NCI-H460 (cell line): ENCODE measurements at regions not wholly inside any gene's neighbourhood (a gene's known extent, or its start where the extent isn't known, plus 50 kb on each side); places are given as distances from the start of the nearest gene placed in this dataset.

ENCODE experiments used
- DNase-seq: peaks from one replicate; pipeline ENCODE4 v3.0.0-alpha.2; 2016; ENCODE audit warnings: low read depth; ENCODE audit errors: extremely low read depth

DNA sequence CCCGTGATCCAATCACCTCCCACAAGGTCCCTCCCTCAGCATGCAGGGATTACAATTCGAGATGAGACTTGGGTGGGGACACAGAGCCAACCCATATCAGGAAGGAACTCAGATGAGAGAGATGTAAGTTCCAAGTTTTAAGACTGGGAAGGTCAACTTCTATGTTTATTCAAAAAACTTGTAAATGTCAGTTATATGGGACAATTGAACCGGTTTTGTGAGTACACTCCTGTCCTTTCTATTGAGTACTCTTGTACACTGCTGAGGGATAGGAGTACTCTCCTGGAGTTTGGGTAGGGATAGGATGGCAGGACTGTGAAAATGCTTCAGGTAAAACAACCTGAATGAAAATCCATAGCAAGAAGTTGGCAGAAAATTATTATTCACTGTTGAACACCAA is 239.1 kb downstream of the ZNF674 start:
- DNase-seq = no peak

DNA sequence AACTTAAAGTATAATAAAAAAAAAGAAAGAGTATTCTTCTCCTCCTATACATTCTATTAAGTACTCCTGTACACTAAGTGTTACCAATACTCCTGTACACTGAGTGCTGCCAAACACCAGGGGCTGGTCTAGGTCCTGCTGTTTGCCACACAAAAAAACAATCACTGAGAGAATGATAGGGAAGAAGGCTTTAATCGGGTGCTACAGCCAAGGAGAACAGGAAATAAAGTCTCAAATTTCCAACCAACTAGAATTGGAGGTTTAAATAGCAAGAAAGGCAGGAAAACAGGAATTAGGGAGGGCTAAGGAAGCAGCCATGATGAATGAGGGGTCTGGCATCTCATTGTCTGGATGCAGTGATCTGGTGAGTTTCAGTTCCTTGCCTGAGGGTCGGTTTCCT is 239.8 kb downstream of the ZNF674 start:
- DNase-seq = no peak

DNA sequence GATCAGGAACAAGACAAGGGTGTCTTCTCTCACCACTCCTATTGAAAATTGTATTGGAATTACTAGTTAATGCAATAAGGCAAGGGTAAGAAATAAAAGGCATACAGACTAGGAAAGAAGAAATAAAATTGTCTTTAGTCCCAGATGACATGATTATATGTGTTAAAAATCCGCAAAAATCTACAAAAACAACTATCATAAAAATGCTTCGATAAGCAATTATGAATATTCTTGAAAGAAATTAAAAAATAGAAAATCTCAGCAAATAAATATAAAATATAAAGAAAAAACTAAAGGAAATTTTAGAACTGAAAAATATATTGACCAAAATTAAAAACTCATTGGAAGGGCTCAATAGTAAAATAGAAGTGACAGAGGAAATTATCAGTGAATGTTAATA is 243.3 kb downstream of the ZNF674 start:
- DNase-seq = no peak

DNA sequence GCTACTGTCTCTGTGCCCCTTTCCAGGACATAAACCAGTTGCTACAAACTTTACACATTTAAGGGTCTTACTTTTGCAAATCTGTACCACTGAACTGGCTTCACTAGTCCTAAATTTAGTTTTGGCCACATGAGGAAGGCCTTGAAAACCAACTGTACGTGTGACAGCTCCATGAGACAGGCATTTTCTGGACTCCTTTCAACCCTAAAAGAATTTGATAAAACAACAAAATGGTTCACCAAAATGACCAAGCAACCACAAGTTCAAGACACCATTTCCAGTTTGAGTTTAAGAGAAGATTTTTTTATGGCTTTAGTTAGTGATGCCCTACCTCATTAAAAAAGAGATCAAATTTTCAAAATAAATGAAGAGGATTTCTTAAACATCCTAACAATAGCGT is 246.4 kb downstream of the ZNF674 start:
- no peak for DNase-seq

DNA sequence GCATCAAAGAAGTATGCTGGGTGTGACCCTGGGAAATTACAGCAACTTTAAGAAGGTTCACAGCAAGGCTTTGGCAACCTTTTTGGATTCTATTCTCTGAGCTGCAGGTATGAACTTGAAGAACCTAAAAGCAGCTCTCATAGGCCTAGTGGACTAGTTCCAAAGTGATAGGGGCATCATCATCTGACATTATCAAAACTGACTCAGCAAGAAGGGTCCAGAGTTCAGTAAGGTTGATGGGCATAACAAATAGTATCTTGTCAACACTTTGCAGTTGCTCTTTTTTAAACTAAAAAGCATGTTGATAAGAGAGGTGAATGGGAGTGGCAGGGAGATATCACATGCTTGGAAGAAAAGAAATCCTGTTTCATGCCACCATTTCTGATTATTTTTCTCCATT is 249.3 kb downstream of the ZNF674 start:
- DNase-seq = no peak

DNA sequence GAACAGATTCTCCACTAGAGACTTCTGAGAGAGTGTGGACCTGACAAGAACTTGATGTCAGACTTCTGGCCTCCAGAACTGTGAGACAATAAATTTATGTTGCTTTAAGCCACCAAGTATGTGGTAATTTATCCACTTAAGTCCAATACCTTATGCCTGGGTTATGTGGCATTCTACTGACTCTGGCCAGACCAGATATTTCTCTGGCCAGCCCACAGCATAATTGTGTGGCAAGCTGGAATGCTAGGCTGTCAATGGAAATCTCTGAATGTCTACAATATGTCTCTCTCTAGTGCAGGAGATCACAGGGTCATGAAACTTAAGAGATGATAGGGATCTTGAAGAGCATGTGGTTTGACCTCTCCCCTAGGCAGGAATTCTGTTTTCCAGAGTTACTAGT is 251.0 kb downstream of the ZNF674 start:
- no peak for DNase-seq

DNA sequence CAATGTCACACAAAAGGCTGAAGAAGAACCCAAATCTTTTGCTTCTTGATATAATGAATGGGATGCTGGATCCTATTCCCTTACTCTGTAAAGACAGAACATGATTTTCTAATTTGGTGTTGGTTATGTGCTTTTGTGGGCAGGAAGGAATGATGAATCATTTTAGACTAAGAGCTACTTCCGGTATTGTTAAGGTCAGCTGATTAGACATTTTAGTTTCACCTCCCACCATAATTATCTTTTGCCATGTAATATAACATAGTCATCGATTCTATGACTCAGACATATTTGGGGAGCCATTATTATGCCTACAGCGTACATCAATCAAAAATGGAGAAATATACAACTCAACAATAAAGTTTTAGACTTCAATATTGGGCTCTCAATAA is 265.3 kb downstream of the ZNF674 start:
- no peak for DNase-seq

DNA sequence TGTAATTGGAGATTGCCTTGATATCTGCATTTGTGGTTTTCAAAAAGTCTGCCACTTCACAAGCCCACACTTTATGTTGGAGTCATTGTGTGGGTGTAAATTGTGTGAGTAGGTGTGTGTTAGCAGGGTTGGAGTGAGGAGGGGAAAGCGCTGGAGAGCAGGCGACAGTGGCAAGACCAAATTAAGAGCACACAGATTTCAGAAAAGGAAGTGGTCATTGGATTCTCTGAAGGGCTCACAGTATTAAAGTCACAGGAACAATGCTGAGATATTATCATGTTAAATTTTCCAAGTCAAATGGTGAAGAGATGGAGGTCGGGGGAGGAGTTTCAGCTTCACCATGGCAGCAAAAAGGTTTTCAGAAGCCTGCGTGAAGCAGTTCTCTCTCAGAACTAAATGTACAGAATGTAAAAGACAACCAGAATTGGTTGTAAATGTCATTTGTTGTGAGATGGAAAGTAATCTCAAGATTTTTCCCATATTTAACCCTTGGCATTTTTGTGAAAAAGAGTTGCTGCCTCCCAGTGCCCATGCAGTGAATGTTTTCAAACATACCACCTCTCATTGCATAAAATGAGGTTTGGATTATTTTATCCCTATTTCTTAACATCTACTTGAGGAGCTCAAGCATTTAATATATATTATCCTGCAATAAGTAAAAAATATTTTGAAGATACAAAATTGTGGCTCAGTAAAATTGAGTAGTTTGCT is 265.9 kb downstream of the ZNF674 start:
- no peak for DNase-seq

DNA sequence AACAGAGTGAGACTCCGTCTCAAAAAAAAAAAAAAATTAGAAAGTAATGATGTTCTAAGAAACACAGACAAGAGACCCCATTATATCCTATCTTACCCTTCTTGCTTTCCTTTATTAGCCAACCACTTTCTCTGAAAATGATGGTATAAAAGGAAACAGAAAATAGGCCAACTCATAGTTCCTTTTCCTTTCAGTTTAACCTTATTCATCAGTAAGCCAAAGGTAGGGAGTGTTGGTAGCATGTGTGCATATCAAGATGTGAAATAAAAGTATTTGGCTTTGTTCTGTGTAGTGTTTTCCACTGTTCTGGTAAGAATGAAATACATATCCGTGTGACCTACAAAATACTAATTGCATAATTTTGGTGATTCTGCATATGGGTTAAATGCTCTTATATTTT is 266.6 kb downstream of the ZNF674 start:
- no peak for DNase-seq

DNA sequence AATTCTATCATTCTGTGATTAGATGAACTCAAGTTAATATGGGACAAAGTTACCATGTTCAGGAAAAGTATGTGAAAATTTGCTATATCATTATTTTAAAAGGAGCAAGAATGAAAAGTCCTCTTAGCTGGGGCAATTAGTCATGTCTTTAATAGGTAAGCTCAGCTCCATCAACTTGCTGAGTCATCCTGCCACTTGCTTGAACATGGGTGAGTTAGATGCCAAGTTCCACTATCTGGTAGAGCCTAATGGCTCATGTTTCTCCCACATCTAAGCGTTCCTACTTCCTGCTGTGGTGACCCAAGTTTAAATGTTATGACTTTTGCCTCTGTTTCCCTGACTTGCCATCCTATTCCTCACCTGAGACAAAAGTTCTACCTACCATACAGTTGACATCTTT is 276.8 kb downstream of the ZNF674 start:
- DNase-seq = peak; percentile 56

DNA sequence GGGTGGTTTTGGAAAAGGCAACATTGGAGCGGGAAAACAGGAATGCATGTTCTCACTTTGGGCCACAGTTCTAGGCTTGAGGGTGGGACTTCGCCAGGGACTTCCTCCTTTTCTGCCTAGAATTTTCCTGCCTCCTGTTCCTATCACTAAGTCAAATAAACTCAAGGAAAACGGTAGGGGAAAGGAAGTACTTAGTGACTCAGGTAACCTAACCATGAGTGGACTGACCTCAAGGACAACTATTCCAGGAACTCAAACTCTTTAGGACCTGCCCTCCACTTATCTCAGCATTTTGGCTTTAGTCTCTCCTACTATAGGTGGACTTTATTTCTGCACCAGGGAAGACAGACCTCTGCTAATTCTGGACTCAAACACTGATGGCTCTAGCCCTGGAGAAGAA is 281.7 kb downstream of the ZNF674 start:
- no peak for DNase-seq

DNA sequence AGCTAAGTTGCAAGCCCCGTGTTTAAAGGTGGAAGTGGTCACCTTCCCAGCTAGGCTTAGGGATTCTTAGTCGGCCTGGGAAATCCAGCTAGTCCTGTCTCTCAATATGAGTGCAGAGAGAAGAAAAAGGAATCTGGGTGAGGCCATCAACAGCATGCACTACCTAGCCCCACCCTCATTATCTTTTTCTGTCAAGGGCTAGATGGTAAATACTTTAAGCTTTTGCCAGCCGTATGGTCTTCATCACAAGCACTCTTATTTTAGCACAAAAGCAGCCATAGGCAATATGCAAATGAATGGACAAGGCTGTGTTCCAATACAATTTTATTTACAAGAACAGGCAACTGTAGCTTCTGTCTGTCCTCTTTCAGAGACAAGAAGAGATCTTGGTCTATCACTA is 282.9 kb downstream of the ZNF674 start:
- no peak for DNase-seq

DNA sequence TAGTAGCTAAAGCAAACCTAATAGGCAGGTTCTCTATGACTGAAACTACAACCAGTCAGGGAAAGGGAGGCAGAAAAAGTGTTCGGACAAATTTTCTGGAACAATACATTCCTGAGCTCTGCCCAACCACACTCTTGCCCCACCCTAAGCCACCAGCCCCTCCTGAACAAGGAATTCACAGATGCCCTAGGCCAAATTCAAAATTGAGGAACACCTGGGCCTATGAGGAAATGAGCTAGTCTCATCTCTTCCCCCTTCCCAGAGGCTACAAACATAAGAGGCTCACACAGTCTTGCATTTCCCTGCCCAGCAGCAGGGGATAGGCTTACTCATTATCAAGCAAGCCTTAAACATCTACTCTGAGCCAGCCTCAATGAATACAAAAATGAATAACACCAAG is 284.7 kb downstream of the ZNF674 start:
- DNase-seq = no peak

DNA sequence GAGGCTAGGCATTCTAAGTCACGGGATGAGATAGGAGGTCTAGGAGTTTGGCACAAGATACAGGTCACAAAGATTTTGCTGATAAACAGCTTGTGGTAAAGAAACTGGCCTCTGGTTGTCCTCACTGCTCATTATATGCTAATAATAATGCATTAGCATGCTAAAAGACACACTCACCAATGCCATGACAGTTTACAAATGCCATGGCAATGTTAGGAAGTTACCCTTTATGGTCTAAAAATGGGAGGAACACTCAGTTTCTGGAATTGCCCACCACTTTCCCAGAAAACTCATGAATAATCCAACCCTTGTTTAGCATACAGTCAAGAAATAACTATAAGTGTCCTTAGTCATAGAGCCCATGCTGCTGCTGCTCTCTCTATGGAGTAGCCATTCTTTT is 286.9 kb downstream of the ZNF674 start:
- no peak for DNase-seq

DNA sequence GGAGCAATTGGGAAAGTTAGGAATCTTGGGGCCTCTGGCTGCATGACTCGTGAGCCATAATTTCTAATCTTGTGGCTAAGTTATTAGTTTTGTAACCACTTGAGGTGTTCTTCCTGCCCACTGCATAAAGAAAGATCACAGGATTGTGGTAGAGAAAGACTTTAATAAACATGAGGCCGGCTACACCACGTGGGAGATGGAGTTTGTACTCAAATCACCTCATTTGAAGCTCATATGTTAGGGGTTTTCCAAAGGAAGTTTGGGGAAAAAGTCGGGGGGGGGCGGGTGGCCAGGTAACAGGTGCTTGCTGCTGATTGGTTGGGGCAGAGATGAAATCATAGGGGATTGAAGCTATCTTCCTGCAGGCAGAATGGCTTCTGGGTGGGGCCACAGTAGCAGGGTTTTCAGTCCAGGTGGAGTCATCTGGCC is 287.8 kb downstream of the ZNF674 start:
- no peak for DNase-seq

DNA sequence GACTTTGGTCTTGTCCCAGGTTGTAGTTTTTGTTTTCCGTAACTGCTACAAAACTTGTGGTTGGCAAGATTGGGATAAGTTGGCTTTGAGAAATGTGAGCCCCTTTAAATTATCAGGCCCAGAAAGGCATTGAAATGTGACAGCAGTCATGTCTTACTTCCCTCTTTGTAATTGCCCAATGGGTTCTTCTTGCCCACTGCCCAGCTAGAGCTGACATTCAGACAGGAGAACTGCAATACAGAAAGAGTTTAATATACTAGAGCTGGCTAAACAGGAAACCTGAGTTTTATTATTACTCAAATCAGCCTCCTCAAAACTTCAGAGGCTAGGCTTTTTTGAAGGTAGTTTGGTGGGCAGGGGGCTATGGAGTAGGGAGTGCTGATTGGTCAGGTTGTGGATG is 288.3 kb downstream of the ZNF674 start:
- no peak for DNase-seq

DNA sequence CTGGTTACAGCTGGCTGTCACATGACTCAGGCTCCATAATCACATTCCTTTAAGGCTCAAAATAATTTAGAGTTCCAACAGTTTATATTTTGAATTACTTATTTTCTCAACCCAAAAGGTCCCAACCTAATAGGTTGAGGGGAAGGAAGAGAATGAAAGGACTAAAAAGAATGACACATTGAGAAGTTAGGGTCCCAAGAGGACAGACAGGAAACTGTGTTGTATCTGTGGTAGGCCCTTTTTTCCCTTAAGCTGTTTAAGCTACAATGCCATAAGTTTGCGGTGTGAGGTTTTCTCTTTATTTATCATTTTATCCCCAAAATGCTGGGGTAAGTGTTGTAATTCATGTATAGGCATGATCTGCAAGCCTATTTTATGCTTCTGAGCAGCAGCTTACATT is 290.2 kb downstream of the ZNF674 start:
- DNase-seq = no peak

DNA sequence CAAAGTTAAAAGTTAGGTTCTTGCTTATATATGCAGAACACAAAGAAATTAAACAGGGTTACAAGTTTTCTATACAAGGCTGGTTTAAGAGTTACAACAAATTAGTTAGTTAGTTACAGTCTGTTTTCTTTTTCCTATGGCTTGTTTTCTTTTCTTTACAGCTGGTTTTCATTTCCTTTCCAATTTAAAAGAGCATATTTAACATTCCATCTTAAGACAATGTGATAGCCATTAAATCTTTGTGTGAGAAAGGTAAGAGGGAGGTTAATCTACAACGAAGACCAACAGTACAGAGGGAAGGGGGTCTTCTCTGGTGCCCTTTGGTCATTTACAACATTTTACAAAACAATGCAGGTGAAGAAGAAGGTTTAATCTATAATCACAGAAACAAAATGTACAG is 290.6 kb downstream of the ZNF674 start:
- no peak for DNase-seq

DNA sequence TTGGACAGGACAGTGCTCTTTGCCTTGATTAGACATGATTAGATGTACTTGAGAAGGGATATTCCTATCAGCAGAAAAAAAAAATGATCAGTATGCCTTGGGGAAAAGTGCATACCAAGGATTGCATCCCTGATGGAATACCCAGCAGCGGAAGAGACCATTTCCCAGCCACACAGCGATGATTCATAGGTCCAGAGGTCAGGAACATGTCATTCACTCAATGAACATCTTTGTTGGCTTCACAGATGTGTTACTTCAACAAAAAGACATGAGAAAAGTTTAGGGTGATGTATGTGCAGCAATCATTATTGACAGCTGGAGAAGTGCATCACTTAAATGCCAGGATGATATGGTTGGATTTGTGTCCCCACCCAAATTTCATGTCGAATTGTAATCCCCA is 293.5 kb downstream of the ZNF674 start:
- DNase-seq = peak; percentile 17

DNA sequence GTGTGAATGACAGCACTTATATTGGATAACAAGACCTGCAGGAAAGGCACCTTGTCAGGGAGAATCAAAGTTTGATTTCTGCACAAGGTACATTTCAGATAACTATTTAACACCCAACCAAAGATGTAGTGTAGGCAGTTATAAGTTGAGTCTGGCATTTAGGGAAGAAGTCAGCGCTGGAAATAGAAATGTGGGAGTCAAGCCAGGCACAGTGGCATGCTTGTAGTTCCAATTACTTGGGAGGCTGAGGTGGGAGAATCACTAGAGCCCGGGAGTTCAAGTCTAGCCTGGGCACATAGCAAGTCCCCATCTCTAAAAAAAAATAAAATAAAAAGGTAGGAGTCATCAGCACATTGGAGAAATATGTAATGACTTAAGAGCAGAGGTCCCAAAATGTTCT is 295.1 kb downstream of the ZNF674 start:
- no peak for DNase-seq

DNA sequence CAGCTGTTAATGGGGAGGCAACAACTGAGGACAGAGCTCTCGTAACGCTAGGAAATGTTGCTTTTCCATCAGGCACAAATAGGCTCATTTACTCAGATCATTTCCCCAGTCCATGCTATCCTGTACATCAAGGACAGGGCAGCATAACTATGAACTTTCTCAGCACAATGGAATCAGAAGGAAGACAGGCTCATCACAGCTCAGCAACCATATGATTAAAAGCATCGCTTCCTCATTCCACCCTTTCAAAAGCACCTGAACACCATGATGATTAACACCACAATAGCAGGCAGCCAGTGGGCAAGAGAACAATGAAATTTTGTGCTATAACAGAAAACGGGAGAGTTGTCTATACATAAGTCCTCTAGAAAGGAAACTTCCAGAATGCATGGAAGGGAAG is 297.8 kb downstream of the ZNF674 start:
- no peak for DNase-seq

DNA sequence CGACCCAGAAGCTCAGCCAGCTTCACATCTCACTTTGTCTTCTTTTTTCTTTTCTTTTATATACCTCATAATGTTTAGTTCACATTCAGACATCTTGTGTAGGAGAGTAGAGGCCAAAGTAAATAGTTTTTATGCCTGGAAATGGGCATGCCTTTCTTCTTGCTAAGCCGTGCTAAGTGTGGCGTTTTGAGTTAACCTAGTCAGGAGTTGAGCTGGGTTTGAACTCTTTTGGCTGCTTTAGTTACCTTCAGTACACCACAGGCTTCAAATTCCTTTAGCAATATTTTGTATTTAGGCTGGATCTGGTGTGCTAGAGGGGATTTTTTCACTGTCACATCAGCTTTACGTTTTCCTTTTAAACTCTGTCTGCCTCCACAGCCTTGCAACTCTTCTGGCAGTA is 300.8 kb downstream of the ZNF674 start:
- no peak for DNase-seq

DNA sequence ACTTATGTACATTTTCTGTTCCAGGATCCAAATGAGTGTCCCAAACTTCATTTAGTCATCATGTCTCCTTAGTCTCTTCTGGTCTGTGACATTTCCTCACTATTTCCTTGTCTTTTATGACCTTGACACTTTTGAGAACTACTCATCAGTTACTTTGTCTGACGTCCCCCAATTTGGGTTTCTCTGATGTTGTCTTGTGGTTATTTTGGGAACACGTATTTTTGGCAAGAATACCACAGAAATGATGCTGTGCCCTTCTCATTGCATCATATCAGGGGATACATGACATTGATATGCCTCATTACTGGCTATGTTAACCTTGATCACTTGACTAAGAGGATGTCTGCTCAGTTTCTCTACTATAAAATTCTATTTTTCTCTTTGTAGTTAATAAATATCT is 308.8 kb downstream of the ZNF674 start:
- no peak for DNase-seq
